GM12878 (cell line): ENCODE measurements at regions not wholly inside any gene's neighbourhood (a gene's known extent, or its start where the extent isn't known, plus 50 kb on each side); places are given as distances from the start of the nearest gene placed in this dataset.

Experiments used
- ATF7 ChIP-seq: fragments of 450-650 bp; IDR thresholded peaks from 2 replicates; pipeline ENCODE4 v1.6.1; 2016; ENCODE audit warnings: low read depth, mild to moderate bottlenecking
- CBX5 ChIP-seq: sonication (generic); IDR thresholded peaks from 2 replicates; pipeline ENCODE4 v1.6.1; 2016; ENCODE audit warnings: low read depth, moderate library complexity, mild to moderate bottlenecking, inconsistent platforms
- CHD2 ChIP-seq: IDR thresholded peaks from 2 replicates; pipeline ENCODE4 v1.6.1; 2011; ENCODE audit warnings: low read depth, low read length, improper control_type of control experiment, borderline replicate concordance
- GABPA ChIP-seq: IDR thresholded peaks from 2 replicates; pipeline ENCODE4 v1.6.1; 2014; ENCODE audit warnings: antibody characterized with exemption, low read depth, mild to moderate bottlenecking, inconsistent platforms
- KAT2A ChIP-seq: conservative IDR thresholded peaks from 2 replicates; pipeline ENCODE4 v1.6.1; 2011; ENCODE audit warnings: low read depth, low read length; ENCODE audit not compliant: control insufficient read depth
- MYC ChIP-seq: IDR thresholded peaks from 2 replicates; pipeline ENCODE4 v1.6.1; 2011; ENCODE audit warnings: mild to moderate bottlenecking, low read length, moderate library complexity, inconsistent platforms; ENCODE audit not compliant: insufficient read depth, insufficient replicate concordance, insufficient read length, severe bottlenecking
- POLR2A ChIP-seq: IDR thresholded peaks from 2 replicates; pipeline ENCODE4 v1.6.1; 2011; ENCODE audit warnings: low read depth, mild to moderate bottlenecking, low read length
- POLR2AphosphoS5 ChIP-seq: IDR thresholded peaks from 2 replicates; pipeline ENCODE4 v1.6.1; 2011; ENCODE audit warnings: mild to moderate bottlenecking, low read length, inconsistent platforms
- RAD21 ChIP-seq: IDR thresholded peaks from 2 replicates; pipeline ENCODE4 v1.6.1; 2011; ENCODE audit warnings: mild to moderate bottlenecking, low read depth, low read length, moderate library complexity; ENCODE audit not compliant: insufficient read depth
- SIN3A ChIP-seq: IDR thresholded peaks from 2 replicates; pipeline ENCODE4 v1.6.1; 2012; ENCODE audit warnings: low read depth, low read length, improper control_type of control experiment
- YBX1 ChIP-seq: fragments of 450-650 bp; IDR thresholded peaks from 2 replicates; pipeline ENCODE4 v1.6.1; 2016; ENCODE audit warnings: antibody characterized with exemption
- TF ChIP-seq, protein P1 (sequence below), 3 experiments: IDR thresholded peaks in 2 of 3; conservative IDR thresholded peaks in 1 of 3; 2 replicates each; pipeline ENCODE4 v1.5.1; 2011; ENCODE audit warnings: low read depth in 3 of 3, low read length in 3 of 3, mild to moderate bottlenecking in 3 of 3, control low read depth in 2 of 3, moderate library complexity in 2 of 3, inconsistent platforms in 1 of 3, mixed read lengths in 1 of 3; ENCODE audit not compliant: control insufficient read depth in 2 of 3, insufficient read depth in 1 of 3; ENCODE audit errors: extremely low read depth in 1 of 3
- TF ChIP-seq, protein P2 (sequence below): IDR thresholded peaks from 2 replicates; pipeline ENCODE4 v1.6.1; 2012; ENCODE audit warnings: low read depth, low read length, improper control_type of control experiment
- TF ChIP-seq, protein P3 (sequence below): fragments of 450-650 bp; formaldehyde crosslinking; IDR thresholded peaks from 2 replicates; pipeline ENCODE4 v1.4.0; 2022; ENCODE audit warnings: mild to moderate bottlenecking, moderate library complexity

DNA sequence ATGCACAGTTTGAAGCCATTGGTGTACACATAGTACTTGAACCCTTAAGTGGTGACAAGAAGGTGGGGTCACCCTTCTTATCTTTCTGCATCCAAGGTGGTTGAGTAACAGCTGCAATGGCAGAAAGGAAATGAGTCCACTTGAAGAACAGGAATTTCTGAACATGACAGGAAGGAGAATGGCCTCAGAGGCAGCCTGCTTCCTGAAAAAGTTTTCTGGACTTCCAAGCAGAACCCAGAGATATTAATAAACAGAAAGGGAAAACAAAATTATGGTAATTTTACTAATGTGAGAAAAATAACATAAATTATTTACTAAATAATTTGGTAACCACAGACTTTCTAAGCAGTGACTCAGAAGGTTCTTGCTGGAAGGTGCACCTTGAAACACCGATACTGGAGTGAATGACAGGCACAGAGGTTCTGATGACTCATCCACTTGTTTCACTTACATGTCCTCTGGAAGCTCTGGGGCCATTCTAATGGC lies 119.9 kb upstream of the HS3ST1 start:
- TF ChIP-seq POLR2A: no peak
- no peak for TF ChIP-seq POLR2AphosphoS5
- TF ChIP-seq YBX1: no peak
- TF ChIP-seq, protein P1, sequence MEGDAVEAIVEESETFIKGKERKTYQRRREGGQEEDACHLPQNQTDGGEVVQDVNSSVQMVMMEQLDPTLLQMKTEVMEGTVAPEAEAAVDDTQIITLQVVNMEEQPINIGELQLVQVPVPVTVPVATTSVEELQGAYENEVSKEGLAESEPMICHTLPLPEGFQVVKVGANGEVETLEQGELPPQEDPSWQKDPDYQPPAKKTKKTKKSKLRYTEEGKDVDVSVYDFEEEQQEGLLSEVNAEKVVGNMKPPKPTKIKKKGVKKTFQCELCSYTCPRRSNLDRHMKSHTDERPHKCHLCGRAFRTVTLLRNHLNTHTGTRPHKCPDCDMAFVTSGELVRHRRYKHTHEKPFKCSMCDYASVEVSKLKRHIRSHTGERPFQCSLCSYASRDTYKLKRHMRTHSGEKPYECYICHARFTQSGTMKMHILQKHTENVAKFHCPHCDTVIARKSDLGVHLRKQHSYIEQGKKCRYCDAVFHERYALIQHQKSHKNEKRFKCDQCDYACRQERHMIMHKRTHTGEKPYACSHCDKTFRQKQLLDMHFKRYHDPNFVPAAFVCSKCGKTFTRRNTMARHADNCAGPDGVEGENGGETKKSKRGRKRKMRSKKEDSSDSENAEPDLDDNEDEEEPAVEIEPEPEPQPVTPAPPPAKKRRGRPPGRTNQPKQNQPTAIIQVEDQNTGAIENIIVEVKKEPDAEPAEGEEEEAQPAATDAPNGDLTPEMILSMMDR (IDR thresholded peaks at IDR 0.05 in 2 of 3, conservative IDR thresholded peaks at IDR 0.05 in 1 of 3; ENCODE audit: control insufficient read depth in 2 of 3, extremely low read depth in 1 of 3, insufficient read depth in 1 of 3, low read depth in 3 of 3, low read length in 3 of 3): no peak
- no peak for TF ChIP-seq GABPA
- no peak for TF ChIP-seq ATF7
- TF ChIP-seq, protein P2, sequence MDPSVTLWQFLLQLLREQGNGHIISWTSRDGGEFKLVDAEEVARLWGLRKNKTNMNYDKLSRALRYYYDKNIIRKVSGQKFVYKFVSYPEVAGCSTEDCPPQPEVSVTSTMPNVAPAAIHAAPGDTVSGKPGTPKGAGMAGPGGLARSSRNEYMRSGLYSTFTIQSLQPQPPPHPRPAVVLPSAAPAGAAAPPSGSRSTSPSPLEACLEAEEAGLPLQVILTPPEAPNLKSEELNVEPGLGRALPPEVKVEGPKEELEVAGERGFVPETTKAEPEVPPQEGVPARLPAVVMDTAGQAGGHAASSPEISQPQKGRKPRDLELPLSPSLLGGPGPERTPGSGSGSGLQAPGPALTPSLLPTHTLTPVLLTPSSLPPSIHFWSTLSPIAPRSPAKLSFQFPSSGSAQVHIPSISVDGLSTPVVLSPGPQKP: no peak
- TF ChIP-seq, protein P3, sequence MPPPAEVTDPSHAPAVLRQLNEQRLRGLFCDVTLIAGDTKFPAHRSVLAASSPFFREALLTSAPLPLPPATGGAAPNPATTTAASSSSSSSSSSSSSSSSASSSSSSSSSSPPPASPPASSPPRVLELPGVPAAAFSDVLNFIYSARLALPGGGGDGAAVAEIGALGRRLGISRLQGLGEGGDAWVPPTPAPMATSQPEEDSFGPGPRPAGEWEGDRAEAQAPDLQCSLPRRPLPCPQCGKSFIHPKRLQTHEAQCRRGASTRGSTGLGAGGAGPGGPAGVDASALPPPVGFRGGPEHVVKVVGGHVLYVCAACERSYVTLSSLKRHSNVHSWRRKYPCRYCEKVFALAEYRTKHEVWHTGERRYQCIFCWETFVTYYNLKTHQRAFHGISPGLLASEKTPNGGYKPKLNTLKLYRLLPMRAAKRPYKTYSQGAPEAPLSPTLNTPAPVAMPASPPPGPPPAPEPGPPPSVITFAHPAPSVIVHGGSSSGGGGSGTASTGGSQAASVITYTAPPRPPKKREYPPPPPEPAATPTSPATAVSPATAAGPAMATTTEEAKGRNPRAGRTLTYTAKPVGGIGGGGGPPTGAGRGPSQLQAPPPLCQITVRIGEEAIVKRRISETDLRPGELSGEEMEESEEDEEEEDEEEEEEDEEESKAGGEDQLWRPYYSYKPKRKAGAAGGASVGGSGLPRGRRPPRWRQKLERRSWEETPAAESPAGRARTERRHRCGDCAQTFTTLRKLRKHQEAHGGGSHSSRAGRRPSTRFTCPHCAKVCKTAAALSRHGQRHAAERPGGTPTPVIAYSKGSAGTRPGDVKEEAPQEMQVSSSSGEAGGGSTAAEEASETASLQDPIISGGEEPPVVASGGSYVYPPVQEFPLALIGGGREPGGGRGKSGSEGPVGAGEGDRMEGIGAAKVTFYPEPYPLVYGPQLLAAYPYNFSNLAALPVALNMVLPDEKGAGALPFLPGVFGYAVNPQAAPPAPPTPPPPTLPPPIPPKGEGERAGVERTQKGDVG (CRISPR knock-in tag): no peak
- no peak for TF ChIP-seq CHD2
- no peak for TF ChIP-seq CBX5
- TF ChIP-seq KAT2A: no peak
- TF ChIP-seq RAD21: no peak
- no peak for TF ChIP-seq MYC
- no peak for TF ChIP-seq SIN3A
